ENCODE measurements at regions not wholly inside any gene's neighbourhood (a gene's known extent, or its start where the extent isn't known, plus 50 kb on each side); places are given as distances from the start of the nearest gene placed in this dataset.
A peak's percentile ranks its signal among the peaks of the same experiment; 100 is the strongest.

DNA sequence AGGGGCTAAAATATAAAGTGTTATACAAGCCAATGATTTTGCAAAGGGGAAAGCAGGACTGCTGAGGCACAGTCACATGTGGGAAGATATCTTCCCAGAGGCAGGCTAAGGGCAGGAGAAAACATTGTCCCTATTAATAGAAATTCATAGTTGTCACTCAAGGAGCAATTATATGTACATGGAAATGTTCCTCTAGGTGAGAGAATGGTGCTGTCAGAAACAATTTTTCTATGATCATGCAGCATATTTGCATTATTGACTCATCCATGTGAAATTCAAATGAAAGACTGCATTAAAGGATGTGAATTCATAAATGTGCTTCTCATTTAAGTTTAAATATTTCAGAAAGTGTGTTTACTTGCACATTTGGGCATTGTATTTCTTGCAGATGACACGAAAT, 775.9 kb upstream of the CDH9 start (continued):
- TF ChIP-seq, protein P1, sequence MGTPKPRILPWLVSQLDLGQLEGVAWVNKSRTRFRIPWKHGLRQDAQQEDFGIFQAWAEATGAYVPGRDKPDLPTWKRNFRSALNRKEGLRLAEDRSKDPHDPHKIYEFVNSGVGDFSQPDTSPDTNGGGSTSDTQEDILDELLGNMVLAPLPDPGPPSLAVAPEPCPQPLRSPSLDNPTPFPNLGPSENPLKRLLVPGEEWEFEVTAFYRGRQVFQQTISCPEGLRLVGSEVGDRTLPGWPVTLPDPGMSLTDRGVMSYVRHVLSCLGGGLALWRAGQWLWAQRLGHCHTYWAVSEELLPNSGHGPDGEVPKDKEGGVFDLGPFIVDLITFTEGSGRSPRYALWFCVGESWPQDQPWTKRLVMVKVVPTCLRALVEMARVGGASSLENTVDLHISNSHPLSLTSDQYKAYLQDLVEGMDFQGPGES (IDR thresholded peaks at IDR 0.05; ENCODE audit: low read depth, low read length), result no peak
- TF ChIP-seq YY1 (IDR thresholded peaks at IDR 0.05; ENCODE audit: low read depth), result no peak
- TF ChIP-seq SIN3A (IDR thresholded peaks at IDR 0.05; ENCODE audit: borderline replicate concordance, low read depth, low read length), result no peak
- no peak for TF ChIP-seq GABPA (IDR thresholded peaks at IDR 0.05; ENCODE audit: low read depth)
- no peak for TF ChIP-seq EZH2phosphoT487 (IDR thresholded peaks at IDR 0.05; ENCODE audit: borderline replicate concordance, low read depth)
- no peak for TF ChIP-seq TAF1 (IDR thresholded peaks at IDR 0.05; ENCODE audit: borderline replicate concordance, low read depth, low read length)
- no peak for TF ChIP-seq NRF1 (IDR thresholded peaks at IDR 0.05; ENCODE audit: low read depth, low read length)
- no peak for TF ChIP-seq JUND (IDR thresholded peaks at IDR 0.05)
- TF ChIP-seq, protein P2, sequence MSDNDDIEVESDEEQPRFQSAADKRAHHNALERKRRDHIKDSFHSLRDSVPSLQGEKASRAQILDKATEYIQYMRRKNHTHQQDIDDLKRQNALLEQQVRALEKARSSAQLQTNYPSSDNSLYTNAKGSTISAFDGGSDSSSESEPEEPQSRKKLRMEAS (IDR thresholded peaks at IDR 0.05; ENCODE audit: low read depth), result no peak

DNA sequence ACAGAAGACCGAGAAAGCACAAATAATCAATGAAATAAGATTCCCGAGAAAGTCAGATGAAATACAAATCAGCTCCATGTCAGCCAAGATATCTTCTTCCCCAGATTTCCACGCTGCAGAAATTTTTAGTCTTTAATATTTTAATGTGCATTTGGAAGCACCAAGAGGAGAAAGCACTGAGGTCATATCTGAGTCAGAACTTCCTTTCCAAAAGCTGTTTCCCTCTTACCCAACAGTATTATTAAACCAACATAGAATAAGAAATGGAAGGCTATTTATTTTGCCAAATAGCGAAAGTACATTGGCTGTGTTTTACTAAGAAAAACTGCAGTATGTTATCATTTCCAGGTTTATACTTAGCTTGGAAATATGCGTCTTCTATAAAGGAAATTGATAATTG, 772.1 kb upstream of the CDH9 start:
- H3K4me2 ChIP-seq, result no peak overlapping the region
- no peaks in the 10 kb centered on the region for H3K36me3 ChIP-seq (replicated peaks in 1 of 2; ENCODE audit: control insufficient read depth in 1 of 2, insufficient read depth in 2 of 2, low read length in 1 of 2)
- no peak overlapping the region for H3K9ac ChIP-seq
- peak overlapping the region; percentile 23; the same call in 1 of the 2 replicates for H2AFZ ChIP-seq (ENCODE audit: low read depth)
- no peaks in the 10 kb centered on the region for H3K79me2 ChIP-seq (ENCODE audit: insufficient read depth)
- TF ChIP-seq RAD21 (IDR thresholded peaks at IDR 0.05; ENCODE audit: low read length) (no peak), CHD2 (IDR thresholded peaks at IDR 0.05; ENCODE audit: low read length, partially characterized antibody) (no peak), EZH2phosphoT487 (IDR thresholded peaks at IDR 0.05; ENCODE audit: borderline replicate concordance, low read depth) (no peak), MXI1 (IDR thresholded peaks at IDR 0.05; ENCODE audit: low read depth, low read length) (no peak), EP300 (IDR thresholded peaks at IDR 0.05; ENCODE audit: borderline replicate concordance in 1 of 2, low read depth in 1 of 2, low read length in 1 of 2) (no peak), TEAD4 (IDR thresholded peaks at IDR 0.05; ENCODE audit: borderline replicate concordance, insufficient read depth) (no peak), SIN3A (IDR thresholded peaks at IDR 0.05; ENCODE audit: borderline replicate concordance, low read depth, low read length) (no peak)
- TF ChIP-seq, protein P3, sequence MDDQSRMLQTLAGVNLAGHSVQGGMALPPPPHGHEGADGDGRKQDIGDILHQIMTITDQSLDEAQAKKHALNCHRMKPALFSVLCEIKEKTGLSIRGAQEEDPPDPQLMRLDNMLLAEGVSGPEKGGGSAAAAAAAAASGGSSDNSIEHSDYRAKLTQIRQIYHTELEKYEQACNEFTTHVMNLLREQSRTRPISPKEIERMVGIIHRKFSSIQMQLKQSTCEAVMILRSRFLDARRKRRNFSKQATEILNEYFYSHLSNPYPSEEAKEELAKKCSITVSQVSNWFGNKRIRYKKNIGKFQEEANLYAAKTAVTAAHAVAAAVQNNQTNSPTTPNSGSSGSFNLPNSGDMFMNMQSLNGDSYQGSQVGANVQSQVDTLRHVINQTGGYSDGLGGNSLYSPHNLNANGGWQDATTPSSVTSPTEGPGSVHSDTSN (IDR thresholded peaks at IDR 0.05), result no peak
- TF ChIP-seq, protein P4, sequence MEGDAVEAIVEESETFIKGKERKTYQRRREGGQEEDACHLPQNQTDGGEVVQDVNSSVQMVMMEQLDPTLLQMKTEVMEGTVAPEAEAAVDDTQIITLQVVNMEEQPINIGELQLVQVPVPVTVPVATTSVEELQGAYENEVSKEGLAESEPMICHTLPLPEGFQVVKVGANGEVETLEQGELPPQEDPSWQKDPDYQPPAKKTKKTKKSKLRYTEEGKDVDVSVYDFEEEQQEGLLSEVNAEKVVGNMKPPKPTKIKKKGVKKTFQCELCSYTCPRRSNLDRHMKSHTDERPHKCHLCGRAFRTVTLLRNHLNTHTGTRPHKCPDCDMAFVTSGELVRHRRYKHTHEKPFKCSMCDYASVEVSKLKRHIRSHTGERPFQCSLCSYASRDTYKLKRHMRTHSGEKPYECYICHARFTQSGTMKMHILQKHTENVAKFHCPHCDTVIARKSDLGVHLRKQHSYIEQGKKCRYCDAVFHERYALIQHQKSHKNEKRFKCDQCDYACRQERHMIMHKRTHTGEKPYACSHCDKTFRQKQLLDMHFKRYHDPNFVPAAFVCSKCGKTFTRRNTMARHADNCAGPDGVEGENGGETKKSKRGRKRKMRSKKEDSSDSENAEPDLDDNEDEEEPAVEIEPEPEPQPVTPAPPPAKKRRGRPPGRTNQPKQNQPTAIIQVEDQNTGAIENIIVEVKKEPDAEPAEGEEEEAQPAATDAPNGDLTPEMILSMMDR (IDR thresholded peaks at IDR 0.05), result no peak
- no peaks in the 10 kb centered on the region for H3K9me3 ChIP-seq
- no peak overlapping the region for H3K27ac ChIP-seq (ENCODE audit: low read depth in 2 of 2, low read length in 1 of 2)
- DNase-seq, result no peak
- H4K20me1 ChIP-seq (ENCODE audit: insufficient read depth), result no peaks in the 10 kb centered on the region
- POLR2A ChIA-PET, result no interaction called here
- no peaks in the 10 kb centered on the region for H3F3A ChIP-seq (replicated peaks; ENCODE audit: insufficient read depth)
- CTCF ChIA-PET, result no interaction called here
- 32% methylated on average over 5 of the region's 5 CpGs for WGBS (ENCODE audit: low lambda C conversion rate)
- H3K4me3 ChIP-seq (ENCODE audit: low read depth in 2 of 2, low read length in 1 of 2), result no peak overlapping the region
- no peaks in the 10 kb centered on the region for H3K9me2 ChIP-seq
- no peaks in the 10 kb centered on the region for H3K4me1 ChIP-seq (ENCODE audit: control insufficient read depth in 1 of 2, insufficient read depth in 2 of 2, low read depth in 1 of 2, low read length in 1 of 2)
- H3K27me3 ChIP-seq (ENCODE audit: insufficient read depth), result no peaks in the 10 kb centered on the region

Measured in SK-N-SH (cell line).